ENCODE measurements at regions not wholly inside any gene's neighbourhood (a gene's known extent, or its start where the extent isn't known, plus 50 kb on each side); places are given as distances from the start of the nearest gene placed in this dataset.

GRCh38 chr6:165716886-165717285 lies 53.8 kb upstream of the PDE10A start:
- Histone ChIP-seq H3K27me3 (replicated peaks; ENCODE audit: insufficient read depth, low read depth, low read length, poor library complexity) (peaks cover 51% of the 10 kb centered on the region), H3K4me1 (ENCODE audit: insufficient read depth, low read length, poor library complexity, severe bottlenecking) (no peaks in the 10 kb centered on the region), H3K4me3 (ENCODE audit: low read depth, low read length, poor library complexity, severe bottlenecking) (no peak overlapping the region), H3K27ac (ENCODE audit: low read depth, low read length, poor library complexity, severe bottlenecking) (no peak overlapping the region), H3K9me3 (ENCODE audit: low read depth, low read length, poor library complexity, severe bottlenecking) (no peaks in the 10 kb centered on the region), H3K36me3 (ENCODE audit: insufficient read depth, low read length, poor library complexity, severe bottlenecking) (no peaks in the 10 kb centered on the region)
- POLR2A ChIA-PET (ENCODE audit: low non-redundant PET) = no interaction called here
- no peak for TF ChIP-seq EZH2 (IDR thresholded peaks at IDR 0.05; ENCODE audit: borderline replicate concordance, low read depth, low read length, poor library complexity, severe bottlenecking)
- no peak for TF ChIP-seq CTCF (conservative IDR thresholded peaks at IDR 0.05; ENCODE audit: low read depth, low read length)
- CTCF ChIA-PET = no interaction called here
- BruUV-seq (replicated peaks) = no TSS peak
- intact Hi-C loops (cut with micrococcal nuclease; ENCODE audit: unreplicated experiment) = no loop called here
- no peak for DNase-seq (ENCODE audit: low spot score)

GRCh38 chr6:165715428-165715827 lies 52.4 kb upstream of the PDE10A start:
- intact Hi-C loops (cut with micrococcal nuclease; ENCODE audit: unreplicated experiment) = no loop called here

GRCh38 chr6:165714907-165715306 lies 51.9 kb upstream of the PDE10A start:
- no peaks in the 10 kb centered on the region for H3K36me3 ChIP-seq (ENCODE audit: insufficient read depth, low read length, poor library complexity, severe bottlenecking)
- POLR2A ChIA-PET (ENCODE audit: low non-redundant PET) = no interaction called here
- H3K4me1 ChIP-seq (ENCODE audit: insufficient read depth, low read length, poor library complexity, severe bottlenecking) = no peaks in the 10 kb centered on the region
- CTCF ChIA-PET = no interaction called here
- no peak for DNase-seq (ENCODE audit: low spot score)
- peaks cover 39% of the 10 kb centered on the region for H3K27me3 ChIP-seq (replicated peaks; ENCODE audit: insufficient read depth, low read depth, low read length, poor library complexity)
- H3K9me3 ChIP-seq (ENCODE audit: low read depth, low read length, poor library complexity, severe bottlenecking) = no peaks in the 10 kb centered on the region
- no TSS peak for BruUV-seq (replicated peaks)
- TF ChIP-seq CTCF (conservative IDR thresholded peaks at IDR 0.05; ENCODE audit: low read depth, low read length) (no peak), EZH2 (IDR thresholded peaks at IDR 0.05; ENCODE audit: borderline replicate concordance, low read depth, low read length, poor library complexity, severe bottlenecking) (no peak)
- intact Hi-C loops (cut with micrococcal nuclease; ENCODE audit: unreplicated experiment) = no loop called here
- no peak overlapping the region for H3K4me3 ChIP-seq (ENCODE audit: low read depth, low read length, poor library complexity, severe bottlenecking)
- no peak overlapping the region for H3K27ac ChIP-seq (ENCODE audit: low read depth, low read length, poor library complexity, severe bottlenecking)

More at GRCh38 chr6:165715428-165715827, 52.4 kb upstream of the PDE10A start:
- no peak for TF ChIP-seq CTCF (conservative IDR thresholded peaks at IDR 0.05; ENCODE audit: low read depth, low read length)
- no peak for TF ChIP-seq EZH2 (IDR thresholded peaks at IDR 0.05; ENCODE audit: borderline replicate concordance, low read depth, low read length, poor library complexity, severe bottlenecking)
- no peaks in the 10 kb centered on the region for H3K9me3 ChIP-seq (ENCODE audit: low read depth, low read length, poor library complexity, severe bottlenecking)
- POLR2A ChIA-PET (ENCODE audit: low non-redundant PET) = no interaction called here
- H3K4me3 ChIP-seq (ENCODE audit: low read depth, low read length, poor library complexity, severe bottlenecking) = no peak overlapping the region
- BruUV-seq (replicated peaks) = no TSS peak
- H3K27me3 ChIP-seq (replicated peaks; ENCODE audit: insufficient read depth, low read depth, low read length, poor library complexity) = peaks cover 44% of the 10 kb centered on the region
- no peaks in the 10 kb centered on the region for H3K4me1 ChIP-seq (ENCODE audit: insufficient read depth, low read length, poor library complexity, severe bottlenecking)
- CTCF ChIA-PET = no interaction called here
- no peak overlapping the region for H3K27ac ChIP-seq (ENCODE audit: low read depth, low read length, poor library complexity, severe bottlenecking)
- no peak for DNase-seq (ENCODE audit: low spot score)
- no peaks in the 10 kb centered on the region for H3K36me3 ChIP-seq (ENCODE audit: insufficient read depth, low read length, poor library complexity, severe bottlenecking)

Measured in A673 (cell line).